Limb (tissue), 2 donors: ENCODE measurements at regions not wholly inside any gene's neighbourhood (a gene's known extent, or its start where the extent isn't known, plus 50 kb on each side); places are given as distances from the start of the nearest gene placed in this dataset.

Experiments used
- DNase-seq, 2 donors: peaks; one replicate each; pipeline ENCODE4 v3.0.0-alpha.2; 2016; ENCODE audit errors: extremely low spot score in 2 of 2

- no peak for DNase-seq
Measured at GRCh38 chr10:10256860-10257259, 760.8 kb upstream of the CELF2 start.

- DNase-seq = no peak
Measured at GRCh38 chr10:10259013-10259412, 758.7 kb upstream of the CELF2 start.

- peak in 1 of 2 donors; percentile 51 for DNase-seq
Measured at GRCh38 chr10:10270126-10271050, 747.3 kb upstream of the CELF2 start.

- no peak for DNase-seq
Measured at GRCh38 chr10:10271639-10272192, 746.0 kb upstream of the CELF2 start.

- DNase-seq = no peak
Measured at GRCh38 chr10:10273661-10274060, 744.0 kb upstream of the CELF2 start.

GRCh38 chr10:10279906-10280305, 737.8 kb upstream of the CELF2 start:
- no peak for DNase-seq

- DNase-seq = no peak
Measured at GRCh38 chr10:10292501-10292900, 725.2 kb upstream of the CELF2 start.

- no peak for DNase-seq
Measured at GRCh38 chr10:10293041-10293440, 724.6 kb upstream of the CELF2 start.

GRCh38 chr10:10293481-10293951, 724.2 kb upstream of the CELF2 start:
- DNase-seq = peak; percentile 44 to 46

- no peak for DNase-seq
Measured at GRCh38 chr10:10294184-10294880, 723.3 kb upstream of the CELF2 start.

GRCh38 chr10:10294881-10295529, 722.7 kb upstream of the CELF2 start:
- peak in 1 of 2 donors; percentile 50 for DNase-seq

GRCh38 chr10:10295537-10295936, 722.1 kb upstream of the CELF2 start:
- peak in 1 of 2 donors; percentile 39 for DNase-seq

GRCh38 chr10:10302689-10303088, 715.0 kb upstream of the CELF2 start:
- DNase-seq = no peak

- DNase-seq = no peak
Measured at GRCh38 chr10:10307036-10307435, 710.6 kb upstream of the CELF2 start.

- no peak for DNase-seq
Measured at GRCh38 chr10:10307551-10307950, 710.1 kb upstream of the CELF2 start.

- DNase-seq = no peak
Measured at GRCh38 chr10:10310498-10310897, 707.2 kb upstream of the CELF2 start.

GRCh38 chr10:10311966-10312365, 705.7 kb upstream of the CELF2 start:
- DNase-seq = no peak

- no peak for DNase-seq
Measured at GRCh38 chr10:10313149-10313835, 704.4 kb upstream of the CELF2 start.

- no peak for DNase-seq
Measured at GRCh38 chr10:10314626-10315025, 703.0 kb upstream of the CELF2 start.

- DNase-seq = no peak
Measured at GRCh38 chr10:10315989-10316388, 701.7 kb upstream of the CELF2 start.

GRCh38 chr10:10317151-10317550, 700.5 kb upstream of the CELF2 start:
- DNase-seq = no peak
